ENCODE measurements at regions not wholly inside any gene's neighbourhood (a gene's known extent, or its start where the extent isn't known, plus 50 kb on each side); places are given as distances from the start of the nearest gene placed in this dataset.

- TF ChIP-seq CHD7 (IDR thresholded peaks at IDR 0.05; ENCODE audit: insufficient replicate concordance, low read length): no peak
- no peak for TF ChIP-seq TAF7 (optimal IDR thresholded peaks at IDR 0.05; ENCODE audit: borderline replicate concordance, low read depth, low read length)
- TF ChIP-seq CEBPB (IDR thresholded peaks at IDR 0.05; ENCODE audit: low read depth, low read length): no peak
- no peak for TF ChIP-seq EGR1 (IDR thresholded peaks at IDR 0.05; ENCODE audit: borderline replicate concordance, low read depth, low read length)
- TF ChIP-seq RAD21 (IDR thresholded peaks at IDR 0.05 in 1 of 2, conservative IDR thresholded peaks at IDR 0.05 in 1 of 2; ENCODE audit: low read depth in 2 of 2, low read length in 2 of 2): no peak
- TF ChIP-seq SP4 (IDR thresholded peaks at IDR 0.05; ENCODE audit: low read length): no peak
- no peak for TF ChIP-seq CHD1 (IDR thresholded peaks at IDR 0.05; ENCODE audit: low read depth, low read length)
- TF ChIP-seq BACH1 (IDR thresholded peaks at IDR 0.05; ENCODE audit: low read length): no peak
- TF ChIP-seq NANOG (IDR thresholded peaks at IDR 0.05; ENCODE audit: insufficient read depth, low read depth, low read length, poor library complexity, severe bottlenecking): no peak
- no peak for TF ChIP-seq RXRA (IDR thresholded peaks at IDR 0.05; ENCODE audit: insufficient read depth, low read depth, low read length)
- TF ChIP-seq RBBP5 (IDR thresholded peaks at IDR 0.05; ENCODE audit: borderline replicate concordance, low read depth, low read length): no peak
- no peak for TF ChIP-seq TCF12 (IDR thresholded peaks at IDR 0.05; ENCODE audit: low read depth, low read length)
Observed at GRCh38 chr5:85488295-85488694, 1103.6 kb upstream of the EDIL3 start (continued).

All from H1 (cell line).